Osteocyte (in vitro differentiated cells): ENCODE measurements at regions not wholly inside any gene's neighbourhood (a gene's known extent, or its start where the extent isn't known, plus 50 kb on each side); places are given as distances from the start of the nearest gene placed in this dataset.

Experiments
- DNase-seq: peaks from one replicate; pipeline ENCODE4 v3.0.0; 2021; ENCODE audit warnings: mixed read lengths; ENCODE audit not compliant: unreplicated experiment; ENCODE audit errors: extremely low spot score
- H3K27ac Mint-ChIP-seq: one replicate; pipeline ENCODE4 v1.8.0; 2021; ENCODE audit warnings: mild to moderate bottlenecking, mixed read lengths; ENCODE audit not compliant: unreplicated experiment
- H3K27me3 Mint-ChIP-seq: one replicate; pipeline ENCODE4 v1.8.0; 2021; ENCODE audit warnings: mixed read lengths; ENCODE audit not compliant: unreplicated experiment
- H3K36me3 Mint-ChIP-seq: one replicate; pipeline ENCODE4 v1.8.0; 2021; ENCODE audit warnings: mixed read lengths; ENCODE audit not compliant: unreplicated experiment
- H3K4me1 Mint-ChIP-seq: one replicate; pipeline ENCODE4 v1.8.0; 2021; ENCODE audit warnings: mixed read lengths; ENCODE audit not compliant: unreplicated experiment
- H3K4me3 Mint-ChIP-seq: one replicate; pipeline ENCODE4 v1.8.0; 2021; ENCODE audit warnings: mild to moderate bottlenecking, moderate library complexity, mixed read lengths; ENCODE audit not compliant: unreplicated experiment
- H3K9me3 Mint-ChIP-seq: one replicate; pipeline ENCODE4 v1.8.0; 2021; ENCODE audit warnings: mixed read lengths; ENCODE audit not compliant: unreplicated experiment
- TF ChIP-seq, protein P1 (sequence below): fragments of 200-600 bp; sonication (generic); IDR thresholded peaks from 2 replicates; pipeline ENCODE4 v1.5.0; 2021; ENCODE audit warnings: antibody characterized with exemption, mild to moderate bottlenecking, moderate library complexity

DNA sequence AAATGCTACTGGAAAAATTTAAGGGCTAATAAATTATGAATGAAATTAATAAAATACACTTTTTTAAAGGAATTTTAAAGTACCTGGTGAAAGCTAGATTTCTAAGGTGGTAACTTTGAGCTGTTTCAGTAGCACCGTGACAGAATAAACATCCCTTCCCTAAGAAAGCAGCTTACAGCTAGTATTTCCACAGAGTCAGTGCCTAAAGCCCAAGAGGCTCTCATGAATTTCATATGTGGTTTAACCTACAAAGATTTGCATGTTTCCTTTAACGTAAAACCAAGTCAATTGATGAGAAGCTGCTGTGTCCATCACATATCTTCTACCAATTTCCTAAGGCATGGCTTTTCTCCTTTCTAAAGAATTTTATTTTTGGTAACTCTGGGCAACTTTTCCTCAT, 56.8 kb downstream of the IFNG start:
- Mint-ChIP-seq H3K27ac (no peak overlapping the region), H3K36me3 (no peaks in the 10 kb centered on the region), H3K27me3 (peaks cover 33% of the 10 kb centered on the region), H3K4me3 (no peak overlapping the region), H3K4me1 (no peaks in the 10 kb centered on the region), H3K9me3 (no peaks in the 10 kb centered on the region)
- DNase-seq = no peak
- TF ChIP-seq, protein P1, sequence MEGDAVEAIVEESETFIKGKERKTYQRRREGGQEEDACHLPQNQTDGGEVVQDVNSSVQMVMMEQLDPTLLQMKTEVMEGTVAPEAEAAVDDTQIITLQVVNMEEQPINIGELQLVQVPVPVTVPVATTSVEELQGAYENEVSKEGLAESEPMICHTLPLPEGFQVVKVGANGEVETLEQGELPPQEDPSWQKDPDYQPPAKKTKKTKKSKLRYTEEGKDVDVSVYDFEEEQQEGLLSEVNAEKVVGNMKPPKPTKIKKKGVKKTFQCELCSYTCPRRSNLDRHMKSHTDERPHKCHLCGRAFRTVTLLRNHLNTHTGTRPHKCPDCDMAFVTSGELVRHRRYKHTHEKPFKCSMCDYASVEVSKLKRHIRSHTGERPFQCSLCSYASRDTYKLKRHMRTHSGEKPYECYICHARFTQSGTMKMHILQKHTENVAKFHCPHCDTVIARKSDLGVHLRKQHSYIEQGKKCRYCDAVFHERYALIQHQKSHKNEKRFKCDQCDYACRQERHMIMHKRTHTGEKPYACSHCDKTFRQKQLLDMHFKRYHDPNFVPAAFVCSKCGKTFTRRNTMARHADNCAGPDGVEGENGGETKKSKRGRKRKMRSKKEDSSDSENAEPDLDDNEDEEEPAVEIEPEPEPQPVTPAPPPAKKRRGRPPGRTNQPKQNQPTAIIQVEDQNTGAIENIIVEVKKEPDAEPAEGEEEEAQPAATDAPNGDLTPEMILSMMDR = no peak

DNA sequence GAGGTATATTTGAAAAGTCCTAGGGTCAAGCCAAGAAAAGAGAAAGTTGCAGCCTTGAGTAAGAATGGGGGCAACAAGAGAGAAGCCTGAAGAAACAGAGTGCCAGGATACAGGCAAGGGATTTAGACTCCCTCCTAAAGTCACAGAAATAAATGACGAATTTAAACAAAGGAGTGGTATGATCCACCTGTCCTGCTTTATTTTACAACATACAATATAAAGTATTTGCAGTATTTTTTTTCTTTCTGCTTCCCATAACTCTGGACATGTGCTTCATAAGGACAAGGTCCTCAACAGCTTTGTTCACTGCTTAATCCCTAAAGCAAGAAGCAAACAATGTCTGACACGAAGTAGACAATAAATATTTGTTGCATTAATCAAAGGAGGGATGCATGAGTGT, 57.4 kb downstream of the IFNG start:
- no peak for DNase-seq
- H3K36me3 Mint-ChIP-seq = no peaks in the 10 kb centered on the region
- H3K27me3 Mint-ChIP-seq = peaks cover 33% of the 10 kb centered on the region
- TF ChIP-seq, protein P1 = no peak
- H3K9me3 Mint-ChIP-seq = no peaks in the 10 kb centered on the region
- H3K27ac Mint-ChIP-seq = no peak overlapping the region
- no peaks in the 10 kb centered on the region for H3K4me1 Mint-ChIP-seq
- no peak overlapping the region for H3K4me3 Mint-ChIP-seq

DNA sequence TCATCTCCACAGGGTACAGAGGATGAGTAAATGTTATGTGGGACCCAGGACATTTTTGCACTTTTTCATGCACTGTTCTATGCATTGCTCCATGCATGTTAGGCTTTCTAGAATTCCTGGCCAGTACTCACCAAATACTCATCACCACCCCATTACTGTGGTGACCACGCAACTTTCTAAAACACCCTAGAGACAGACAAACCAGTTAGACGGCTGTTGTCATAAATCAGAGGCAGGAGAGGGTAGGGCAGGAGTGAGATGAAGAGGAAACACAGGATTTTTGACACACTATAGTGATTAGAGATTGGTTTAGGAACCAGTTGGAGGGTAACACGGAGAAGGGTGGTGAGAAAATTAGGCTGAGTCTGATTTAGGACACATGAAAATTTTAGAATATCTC, 59.3 kb downstream of the IFNG start:
- Mint-ChIP-seq H3K4me3 (no peak overlapping the region), H3K9me3 (no peaks in the 10 kb centered on the region)
- TF ChIP-seq, protein P1 = no peak

DNA sequence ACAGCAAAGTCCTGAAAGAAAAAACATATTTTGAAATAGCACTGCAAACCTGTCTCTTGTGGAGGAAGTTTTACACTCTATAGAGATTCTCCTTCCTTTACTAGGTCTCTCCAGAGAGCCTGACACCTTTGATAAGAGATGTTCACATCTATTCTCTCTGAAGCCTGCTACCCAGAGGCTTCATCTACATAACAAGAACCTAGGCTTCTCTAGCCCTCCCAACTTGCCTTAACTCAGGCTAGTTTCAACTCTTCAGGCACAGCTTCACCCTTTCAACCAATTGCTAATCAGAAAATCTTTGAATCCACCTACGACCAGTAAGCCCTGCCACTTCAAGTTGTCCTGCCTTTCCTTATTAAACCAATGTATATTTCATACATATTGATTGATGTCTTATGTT, 60.6 kb downstream of the IFNG start:
- Mint-ChIP-seq H3K36me3 (no peaks in the 10 kb centered on the region), H3K27me3 (peaks cover 44% of the 10 kb centered on the region), H3K4me1 (no peaks in the 10 kb centered on the region), H3K27ac (no peak overlapping the region), H3K4me3 (no peak overlapping the region), H3K9me3 (no peaks in the 10 kb centered on the region)
- TF ChIP-seq, protein P1 = no peak
- DNase-seq = no peak

More for the DNA sequence above, 59.3 kb downstream of the IFNG start:
- no peak for DNase-seq
- Mint-ChIP-seq H3K4me1 (no peaks in the 10 kb centered on the region), H3K27ac (no peak overlapping the region), H3K27me3 (peaks cover 41% of the 10 kb centered on the region), H3K36me3 (no peaks in the 10 kb centered on the region)

DNA sequence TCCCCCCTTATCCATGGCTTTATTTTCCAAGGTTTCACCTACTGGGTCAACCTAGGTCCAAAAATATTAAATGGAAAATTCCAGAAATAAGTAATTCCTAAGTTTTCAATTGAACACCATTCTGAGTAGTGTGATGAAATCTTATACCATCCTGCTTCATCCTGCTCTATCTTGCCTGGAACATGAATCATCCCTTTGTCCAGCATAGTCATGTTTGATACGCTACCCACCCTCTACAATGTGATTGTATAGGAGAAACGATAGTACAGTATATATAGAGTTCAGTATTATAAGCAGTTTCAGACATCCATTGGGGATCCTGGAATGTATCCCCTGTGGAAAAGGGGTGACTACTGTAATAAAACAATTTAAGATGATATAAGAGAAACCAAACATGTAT, 62.2 kb downstream of the IFNG start:
- H3K9me3 Mint-ChIP-seq = no peaks in the 10 kb centered on the region
- DNase-seq = no peak
- TF ChIP-seq, protein P1 = no peak
- H3K36me3 Mint-ChIP-seq = no peaks in the 10 kb centered on the region
- no peak overlapping the region for H3K4me3 Mint-ChIP-seq
- H3K27ac Mint-ChIP-seq = no peak overlapping the region
- no peaks in the 10 kb centered on the region for H3K4me1 Mint-ChIP-seq
- H3K27me3 Mint-ChIP-seq = peaks cover 51% of the 10 kb centered on the region
